Calu3 (cell line): ENCODE measurements at regions not wholly inside any gene's neighbourhood (a gene's known extent, or its start where the extent isn't known, plus 50 kb on each side); places are given as distances from the start of the nearest gene placed in this dataset.

Experiments used
- BruUV-seq: library from RNA; stranded (reverse); fragments of 400-500 nt; replicated peaks from 2 replicates; lab custom pipeline; 2021; lab: Mats Ljungman, UMichigan
- CTCF ChIA-PET: fragments of 300-600 bp; sonication (Branson Sonifier 250); formaldehyde crosslinking; loops from one replicate; lab custom pipeline; 2022; ENCODE audit warnings: antibody characterized with exemption; lab: Charles Lee
- DNase-seq: peaks from one replicate; pipeline ENCODE4 v3.0.0; 2022
- H3K27ac Mint-ChIP-seq: one replicate; pipeline ENCODE4 v1.8.0; 2022; ENCODE audit warnings: mixed read lengths; ENCODE audit not compliant: unreplicated experiment
- H3K27me3 Mint-ChIP-seq: one replicate; pipeline ENCODE4 v1.8.0; 2022; ENCODE audit warnings: mixed read lengths; ENCODE audit not compliant: unreplicated experiment
- H3K36me3 Mint-ChIP-seq: one replicate; pipeline ENCODE4 v1.8.0; 2022; ENCODE audit warnings: mild to moderate bottlenecking, moderate library complexity, mixed read lengths; ENCODE audit not compliant: insufficient read depth, unreplicated experiment
- H3K4me1 Mint-ChIP-seq: one replicate; pipeline ENCODE4 v1.8.0; 2022; ENCODE audit warnings: mild to moderate bottlenecking, low read depth, mixed read lengths; ENCODE audit not compliant: unreplicated experiment
- H3K4me3 Mint-ChIP-seq: one replicate; pipeline ENCODE4 v1.8.0; 2022; ENCODE audit warnings: mild to moderate bottlenecking, low read depth, moderate library complexity, mixed read lengths; ENCODE audit not compliant: unreplicated experiment
- H3K9me3 Mint-ChIP-seq: one replicate; pipeline ENCODE4 v1.8.0; 2022; ENCODE audit warnings: low read depth, mixed read lengths; ENCODE audit not compliant: unreplicated experiment
- CTCF ChIP-seq: fragments of 200-600 bp; IDR thresholded peaks from one replicate; pipeline ENCODE4 v1.8.0; 2022; ENCODE audit warnings: antibody characterized with exemption; ENCODE audit not compliant: unreplicated experiment
- intact Hi-C: fragments of 100-400 bp; cut with micrococcal nuclease; formaldehyde crosslinking; loops from one replicate; pipeline ENCODE4 v1.10.0; 2022; ENCODE audit not compliant: unreplicated experiment

- no peak overlapping the region for H3K27ac Mint-ChIP-seq
- no peak overlapping the region for H3K4me3 Mint-ChIP-seq
- CTCF ChIA-PET: no interaction called here
- DNase-seq: no peak
- H3K27me3 Mint-ChIP-seq: no peaks in the 10 kb centered on the region
- no peaks in the 10 kb centered on the region for H3K36me3 Mint-ChIP-seq
- intact Hi-C loops: no loop called here
- BruUV-seq: no TSS peak
- H3K4me1 Mint-ChIP-seq: no peaks in the 10 kb centered on the region
- no peaks in the 10 kb centered on the region for H3K9me3 Mint-ChIP-seq
- TF ChIP-seq CTCF: no peak
Observed at GRCh38 chr3:175985781-175986180, 1126.6 kb downstream of the NAALADL2 start.

- intact Hi-C loops: no loop called here
- no peak overlapping the region for H3K4me3 Mint-ChIP-seq
- H3K36me3 Mint-ChIP-seq: no peaks in the 10 kb centered on the region
- peaks cover 5% of the 10 kb centered on the region for H3K9me3 Mint-ChIP-seq
- BruUV-seq: no TSS peak
- no peaks in the 10 kb centered on the region for H3K4me1 Mint-ChIP-seq
- no peak for TF ChIP-seq CTCF
- no peaks in the 10 kb centered on the region for H3K27me3 Mint-ChIP-seq
- no peak for DNase-seq
- CTCF ChIA-PET: no interaction called here
- no peak overlapping the region for H3K27ac Mint-ChIP-seq
Observed at GRCh38 chr3:175983379-175983778, 1124.2 kb downstream of the NAALADL2 start.

- intact Hi-C loops: no loop called here
- no peak for DNase-seq
- Mint-ChIP-seq H3K36me3 (no peaks in the 10 kb centered on the region), H3K27ac (no peak overlapping the region), H3K9me3 (peaks cover 7% of the 10 kb centered on the region), H3K27me3 (no peaks in the 10 kb centered on the region), H3K4me1 (no peaks in the 10 kb centered on the region), H3K4me3 (no peak overlapping the region)
- TF ChIP-seq CTCF: no peak
- no TSS peak for BruUV-seq
- CTCF ChIA-PET: no interaction called here
Observed at GRCh38 chr3:175980486-175981090, 1121.5 kb downstream of the NAALADL2 start.

GRCh38 chr3:175977968-175978752, 1119.0 kb downstream of the NAALADL2 start:
- no TSS peak for BruUV-seq
- no peak overlapping the region for H3K4me3 Mint-ChIP-seq
- H3K27ac Mint-ChIP-seq: no peak overlapping the region
- intact Hi-C loops: no loop called here
- no peaks in the 10 kb centered on the region for H3K27me3 Mint-ChIP-seq
- no peaks in the 10 kb centered on the region for H3K4me1 Mint-ChIP-seq
- no peak for DNase-seq
- no peak for TF ChIP-seq CTCF
- CTCF ChIA-PET: interaction anchor here (0.8 kb wide), 1 partner anchor 1154 kb away, joined by 6 read pairs; no protein-coding TSS in a partner anchor
- H3K9me3 Mint-ChIP-seq: peaks cover 7% of the 10 kb centered on the region
- no peaks in the 10 kb centered on the region for H3K36me3 Mint-ChIP-seq
